ENCODE measurements at regions not wholly inside any gene's neighbourhood (a gene's known extent, or its start where the extent isn't known, plus 50 kb on each side); places are given as distances from the start of the nearest gene placed in this dataset.

DNA sequence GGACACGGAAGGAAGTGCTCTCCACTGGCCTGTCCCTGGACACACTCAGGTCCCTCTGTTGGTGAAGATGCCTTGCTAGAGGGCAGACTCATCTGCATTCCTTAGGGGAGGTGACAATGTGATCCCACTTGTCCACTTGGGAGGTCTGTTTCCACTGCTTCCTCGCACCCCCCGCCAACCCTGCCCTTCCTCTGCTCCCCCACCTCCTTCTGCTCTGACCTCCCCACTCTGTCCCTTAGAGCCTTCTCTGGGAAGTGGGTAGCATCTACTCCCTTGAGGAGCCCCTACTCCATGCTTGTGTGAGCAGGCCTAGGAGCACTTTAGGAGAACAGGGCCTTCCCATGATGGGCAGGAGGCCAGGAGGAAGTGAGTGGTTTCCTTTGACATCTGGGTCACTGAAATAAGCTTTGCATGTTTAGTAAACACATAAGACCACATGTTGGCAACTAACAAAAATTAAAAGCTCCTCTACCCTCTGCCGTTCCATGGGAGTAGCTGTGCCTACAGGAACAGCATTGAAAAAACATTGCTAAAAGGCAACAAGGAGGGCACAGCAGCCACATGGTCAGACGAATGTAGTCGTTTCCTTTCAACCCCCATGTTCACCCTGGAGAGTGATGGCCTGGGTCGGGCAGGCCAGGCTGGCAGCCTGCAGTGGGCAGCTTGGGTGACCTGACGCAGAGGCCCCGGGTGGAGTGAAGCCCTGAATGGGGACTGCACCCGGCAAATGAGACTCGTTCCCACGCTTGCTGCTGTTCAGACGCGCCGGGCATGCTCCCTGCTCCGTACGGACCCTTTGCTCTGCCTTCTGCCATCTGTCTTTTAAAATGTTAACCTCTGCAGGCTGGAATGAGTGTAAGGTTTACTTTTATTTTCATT, 634.0 kb downstream of the IRX1 start:
- Mint-ChIP-seq H3K9me3 (ENCODE audit: low read depth, unreplicated experiment) (peaks cover 16% of the 10 kb centered on the region), H3K4me3 (ENCODE audit: low read depth, unreplicated experiment) (no peak overlapping the region), H3K27me3 (ENCODE audit: unreplicated experiment) (no peaks in the 10 kb centered on the region), H3K27ac (ENCODE audit: unreplicated experiment) (no peak overlapping the region), H3K36me3 (ENCODE audit: insufficient read depth, unreplicated experiment) (no peaks in the 10 kb centered on the region), H3K4me1 (ENCODE audit: low read depth, unreplicated experiment) (no peaks in the 10 kb centered on the region)
- no TSS peak for BruUV-seq (replicated peaks)
- intact Hi-C loops (cut with micrococcal nuclease; ENCODE audit: unreplicated experiment): no loop called here
- DNase-seq: no peak
- CTCF ChIA-PET: no interaction called here
- TF ChIP-seq, protein P1, sequence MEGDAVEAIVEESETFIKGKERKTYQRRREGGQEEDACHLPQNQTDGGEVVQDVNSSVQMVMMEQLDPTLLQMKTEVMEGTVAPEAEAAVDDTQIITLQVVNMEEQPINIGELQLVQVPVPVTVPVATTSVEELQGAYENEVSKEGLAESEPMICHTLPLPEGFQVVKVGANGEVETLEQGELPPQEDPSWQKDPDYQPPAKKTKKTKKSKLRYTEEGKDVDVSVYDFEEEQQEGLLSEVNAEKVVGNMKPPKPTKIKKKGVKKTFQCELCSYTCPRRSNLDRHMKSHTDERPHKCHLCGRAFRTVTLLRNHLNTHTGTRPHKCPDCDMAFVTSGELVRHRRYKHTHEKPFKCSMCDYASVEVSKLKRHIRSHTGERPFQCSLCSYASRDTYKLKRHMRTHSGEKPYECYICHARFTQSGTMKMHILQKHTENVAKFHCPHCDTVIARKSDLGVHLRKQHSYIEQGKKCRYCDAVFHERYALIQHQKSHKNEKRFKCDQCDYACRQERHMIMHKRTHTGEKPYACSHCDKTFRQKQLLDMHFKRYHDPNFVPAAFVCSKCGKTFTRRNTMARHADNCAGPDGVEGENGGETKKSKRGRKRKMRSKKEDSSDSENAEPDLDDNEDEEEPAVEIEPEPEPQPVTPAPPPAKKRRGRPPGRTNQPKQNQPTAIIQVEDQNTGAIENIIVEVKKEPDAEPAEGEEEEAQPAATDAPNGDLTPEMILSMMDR (IDR thresholded peaks at IDR 0.05; ENCODE audit: unreplicated experiment): no peak

DNA sequence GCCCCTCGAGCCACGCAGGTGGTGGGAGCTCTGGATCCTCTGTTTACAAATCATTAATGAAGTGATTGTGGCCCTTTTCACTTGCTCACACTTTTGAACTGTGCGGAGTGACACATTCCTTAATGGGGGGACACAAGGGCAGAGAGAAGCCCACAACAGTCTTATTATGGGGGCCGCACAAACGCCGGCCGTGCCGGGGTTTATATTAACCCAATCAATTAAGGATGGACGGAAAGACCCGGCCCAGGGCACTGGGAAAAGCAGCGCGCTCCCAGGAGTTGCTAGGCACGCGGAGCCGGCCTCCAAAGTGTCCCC, 634.8 kb downstream of the IRX1 start:
- intact Hi-C loops (cut with micrococcal nuclease; ENCODE audit: unreplicated experiment): no loop called here
- H3K36me3 Mint-ChIP-seq (ENCODE audit: insufficient read depth, unreplicated experiment): no peaks in the 10 kb centered on the region
- BruUV-seq (replicated peaks): no TSS peak
- no peak overlapping the region for H3K27ac Mint-ChIP-seq (ENCODE audit: unreplicated experiment)
- no peaks in the 10 kb centered on the region for H3K4me1 Mint-ChIP-seq (ENCODE audit: low read depth, unreplicated experiment)
- H3K4me3 Mint-ChIP-seq (ENCODE audit: low read depth, unreplicated experiment): no peak overlapping the region
- H3K27me3 Mint-ChIP-seq (ENCODE audit: unreplicated experiment): no peaks in the 10 kb centered on the region
- TF ChIP-seq, protein P1 (IDR thresholded peaks at IDR 0.05; ENCODE audit: unreplicated experiment): no peak
- H3K9me3 Mint-ChIP-seq (ENCODE audit: low read depth, unreplicated experiment): peaks cover 16% of the 10 kb centered on the region
- CTCF ChIA-PET: no interaction called here
- DNase-seq: no peak

DNA sequence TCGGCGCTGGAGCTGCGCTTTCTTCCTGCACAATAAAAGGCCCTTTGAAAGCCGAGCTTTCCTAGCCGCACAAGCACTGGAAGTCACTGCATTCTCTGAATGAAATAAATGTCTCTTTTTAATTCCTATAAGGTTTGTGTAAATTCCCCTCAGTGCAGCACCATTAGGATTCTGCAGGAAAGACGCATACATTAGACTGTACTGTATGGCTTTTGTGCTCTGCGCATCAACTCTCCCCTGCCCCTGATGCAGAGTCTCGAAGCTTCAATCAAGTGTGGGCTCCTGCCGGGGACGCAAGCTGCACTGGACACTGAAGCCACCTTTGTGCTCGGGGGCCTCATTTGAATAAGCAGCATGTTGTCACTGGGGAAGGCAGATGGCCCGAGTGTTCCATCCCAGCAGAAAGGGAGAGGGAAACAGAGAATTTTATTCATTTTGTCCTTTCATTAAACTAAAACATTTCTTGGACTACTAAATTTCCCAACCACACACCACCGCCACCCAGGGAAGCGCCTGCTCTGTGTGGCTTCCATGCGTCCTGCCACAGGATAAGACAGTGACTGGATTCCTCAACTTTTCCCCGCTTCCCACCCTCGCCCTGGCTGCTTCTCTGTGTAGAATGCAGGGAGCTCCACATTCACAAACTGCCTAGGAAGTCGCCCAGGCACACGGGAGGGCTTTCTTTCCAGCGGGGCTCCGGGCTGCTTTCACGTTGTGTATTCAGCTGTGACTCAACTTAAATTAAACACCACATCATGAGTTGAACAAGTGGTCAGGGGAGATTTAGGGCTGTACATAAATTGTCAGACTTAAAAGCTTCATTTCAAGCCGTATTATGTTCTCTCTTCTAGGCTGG, 635.4 kb downstream of the IRX1 start:
- TF ChIP-seq, protein P1 (IDR thresholded peaks at IDR 0.05; ENCODE audit: unreplicated experiment): no peak
- no peak overlapping the region for H3K4me3 Mint-ChIP-seq (ENCODE audit: low read depth, unreplicated experiment)
- BruUV-seq (replicated peaks): no TSS peak
- H3K27me3 Mint-ChIP-seq (ENCODE audit: unreplicated experiment): no peaks in the 10 kb centered on the region
- intact Hi-C loops (cut with micrococcal nuclease; ENCODE audit: unreplicated experiment): no loop called here
- no peaks in the 10 kb centered on the region for H3K4me1 Mint-ChIP-seq (ENCODE audit: low read depth, unreplicated experiment)
- H3K27ac Mint-ChIP-seq (ENCODE audit: unreplicated experiment): no peak overlapping the region
- peaks cover 16% of the 10 kb centered on the region for H3K9me3 Mint-ChIP-seq (ENCODE audit: low read depth, unreplicated experiment)
- CTCF ChIA-PET: no interaction called here
- DNase-seq: no peak
- H3K36me3 Mint-ChIP-seq (ENCODE audit: insufficient read depth, unreplicated experiment): no peaks in the 10 kb centered on the region

DNA sequence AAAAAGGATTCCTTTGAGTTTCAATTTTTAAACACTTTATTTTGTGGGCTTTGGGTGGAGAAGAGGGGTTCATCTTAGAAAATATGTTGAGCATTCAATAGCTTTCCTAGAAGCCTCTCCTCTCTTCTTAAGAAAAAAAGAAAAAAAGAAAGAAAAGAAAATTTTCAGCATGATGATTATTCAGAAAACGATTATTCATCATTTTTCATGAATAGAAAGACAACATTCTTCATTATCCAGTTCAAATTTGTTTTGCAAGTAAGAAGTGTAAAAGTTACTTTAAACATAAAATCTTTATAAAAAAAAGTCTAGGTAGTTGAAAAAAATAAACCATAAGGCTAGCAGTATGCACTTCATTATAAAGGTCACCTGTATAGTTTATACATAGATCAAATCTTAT, 636.5 kb downstream of the IRX1 start:
- BruUV-seq (replicated peaks): no TSS peak
- CTCF ChIA-PET: no interaction called here
- intact Hi-C loops (cut with micrococcal nuclease; ENCODE audit: unreplicated experiment): no loop called here
- peaks cover 14% of the 10 kb centered on the region for H3K9me3 Mint-ChIP-seq (ENCODE audit: low read depth, unreplicated experiment)
- no peaks in the 10 kb centered on the region for H3K27me3 Mint-ChIP-seq (ENCODE audit: unreplicated experiment)
- no peaks in the 10 kb centered on the region for H3K4me1 Mint-ChIP-seq (ENCODE audit: low read depth, unreplicated experiment)
- TF ChIP-seq, protein P1 (IDR thresholded peaks at IDR 0.05; ENCODE audit: unreplicated experiment): no peak
- no peak overlapping the region for H3K4me3 Mint-ChIP-seq (ENCODE audit: low read depth, unreplicated experiment)
- DNase-seq: no peak
- no peaks in the 10 kb centered on the region for H3K36me3 Mint-ChIP-seq (ENCODE audit: insufficient read depth, unreplicated experiment)
- H3K27ac Mint-ChIP-seq (ENCODE audit: unreplicated experiment): no peak overlapping the region
